ENCODE measurements at regions not wholly inside any gene's neighbourhood (a gene's known extent, or its start where the extent isn't known, plus 50 kb on each side); places are given as distances from the start of the nearest gene placed in this dataset.

GRCh38 chr10:93215312-93215711 is 141.6 kb downstream of the CYP26A1 start:
- H3K4me3 ChIP-seq: no peak overlapping the region
- no peak overlapping the region for H3K27ac ChIP-seq
- no peaks in the 10 kb centered on the region for H3K36me3 ChIP-seq
- no peaks in the 10 kb centered on the region for H3K9me3 ChIP-seq
- no peaks in the 10 kb centered on the region for H3K4me1 ChIP-seq
- intact Hi-C loops (cut with DNase I): no loop called here
- no peaks in the 10 kb centered on the region for H3K27me3 ChIP-seq (ENCODE audit: low read depth)
- ATAC-seq (no peak), DNase-seq (no peak)
- TF ChIP-seq, protein P1, sequence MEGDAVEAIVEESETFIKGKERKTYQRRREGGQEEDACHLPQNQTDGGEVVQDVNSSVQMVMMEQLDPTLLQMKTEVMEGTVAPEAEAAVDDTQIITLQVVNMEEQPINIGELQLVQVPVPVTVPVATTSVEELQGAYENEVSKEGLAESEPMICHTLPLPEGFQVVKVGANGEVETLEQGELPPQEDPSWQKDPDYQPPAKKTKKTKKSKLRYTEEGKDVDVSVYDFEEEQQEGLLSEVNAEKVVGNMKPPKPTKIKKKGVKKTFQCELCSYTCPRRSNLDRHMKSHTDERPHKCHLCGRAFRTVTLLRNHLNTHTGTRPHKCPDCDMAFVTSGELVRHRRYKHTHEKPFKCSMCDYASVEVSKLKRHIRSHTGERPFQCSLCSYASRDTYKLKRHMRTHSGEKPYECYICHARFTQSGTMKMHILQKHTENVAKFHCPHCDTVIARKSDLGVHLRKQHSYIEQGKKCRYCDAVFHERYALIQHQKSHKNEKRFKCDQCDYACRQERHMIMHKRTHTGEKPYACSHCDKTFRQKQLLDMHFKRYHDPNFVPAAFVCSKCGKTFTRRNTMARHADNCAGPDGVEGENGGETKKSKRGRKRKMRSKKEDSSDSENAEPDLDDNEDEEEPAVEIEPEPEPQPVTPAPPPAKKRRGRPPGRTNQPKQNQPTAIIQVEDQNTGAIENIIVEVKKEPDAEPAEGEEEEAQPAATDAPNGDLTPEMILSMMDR (IDR thresholded peaks at IDR 0.05): no peak

GRCh38 chr10:93216341-93216985 is 142.8 kb downstream of the CYP26A1 start:
- Histone ChIP-seq H3K27ac (no peak overlapping the region), H3K36me3 (no peaks in the 10 kb centered on the region), H3K27me3 (ENCODE audit: low read depth) (no peaks in the 10 kb centered on the region), H3K9me3 (no peaks in the 10 kb centered on the region), H3K4me1 (no peaks in the 10 kb centered on the region), H3K4me3 (no peak overlapping the region)
- ATAC-seq (no peak), DNase-seq (no peak)
- intact Hi-C loops (cut with DNase I): no loop called here
- TF ChIP-seq, protein P1 (IDR thresholded peaks at IDR 0.05): no peak

DNA sequence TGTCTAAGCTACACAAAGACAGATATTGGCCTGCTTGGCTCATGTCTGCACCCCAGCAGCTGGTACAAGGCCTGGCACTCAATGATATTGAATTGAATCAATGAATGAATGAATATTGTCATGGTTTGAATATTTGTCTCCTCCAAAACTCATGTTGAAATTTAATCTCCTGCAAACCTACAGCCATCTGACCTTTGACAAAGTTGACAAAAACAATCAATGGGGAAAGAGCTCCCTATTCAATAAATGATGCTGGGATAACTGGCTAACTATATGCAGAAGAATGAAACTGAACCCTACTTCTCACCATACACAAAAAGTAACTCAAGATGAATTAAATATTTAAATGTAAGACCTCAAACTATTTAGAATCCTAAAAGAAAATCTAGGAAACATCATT is 144.7 kb downstream of the CYP26A1 start:
- H3K4me1 ChIP-seq: no peaks in the 10 kb centered on the region
- ATAC-seq (no peak), DNase-seq (no peak)
- H3K36me3 ChIP-seq: no peaks in the 10 kb centered on the region
- no peaks in the 10 kb centered on the region for H3K9me3 ChIP-seq
- H3K27ac ChIP-seq: no peak overlapping the region
- no peaks in the 10 kb centered on the region for H3K27me3 ChIP-seq (ENCODE audit: low read depth)
- no peak overlapping the region for H3K4me3 ChIP-seq
- intact Hi-C loops (cut with DNase I): no loop called here
- TF ChIP-seq, protein P1 (IDR thresholded peaks at IDR 0.05): no peak

DNA sequence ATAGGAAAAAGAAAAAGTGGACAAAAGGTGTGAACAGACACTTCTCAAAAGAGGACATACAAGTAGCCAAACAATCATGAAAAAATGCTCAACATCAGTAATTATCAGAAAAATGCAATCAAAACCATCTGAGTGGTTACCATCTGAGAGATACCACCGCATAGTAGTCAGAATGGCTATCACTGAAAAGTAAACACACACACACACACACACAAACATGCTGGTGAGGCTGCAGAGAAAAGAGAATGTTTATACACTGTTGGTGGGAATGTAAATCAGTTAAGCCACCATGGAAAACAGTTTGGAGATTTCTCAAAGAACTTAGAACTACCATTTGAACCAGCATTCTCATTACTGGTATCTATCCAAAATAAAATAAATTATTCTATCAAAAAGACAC is 145.7 kb downstream of the CYP26A1 start:
- no peaks in the 10 kb centered on the region for H3K36me3 ChIP-seq
- H3K27ac ChIP-seq: no peak overlapping the region
- H3K27me3 ChIP-seq (ENCODE audit: low read depth): no peaks in the 10 kb centered on the region
- TF ChIP-seq, protein P1 (IDR thresholded peaks at IDR 0.05): no peak
- intact Hi-C loops (cut with DNase I): no loop called here
- no peak overlapping the region for H3K4me3 ChIP-seq
- H3K9me3 ChIP-seq: no peaks in the 10 kb centered on the region
- no peak for DNase-seq
- ATAC-seq: no peak
- H3K4me1 ChIP-seq: no peaks in the 10 kb centered on the region

DNA sequence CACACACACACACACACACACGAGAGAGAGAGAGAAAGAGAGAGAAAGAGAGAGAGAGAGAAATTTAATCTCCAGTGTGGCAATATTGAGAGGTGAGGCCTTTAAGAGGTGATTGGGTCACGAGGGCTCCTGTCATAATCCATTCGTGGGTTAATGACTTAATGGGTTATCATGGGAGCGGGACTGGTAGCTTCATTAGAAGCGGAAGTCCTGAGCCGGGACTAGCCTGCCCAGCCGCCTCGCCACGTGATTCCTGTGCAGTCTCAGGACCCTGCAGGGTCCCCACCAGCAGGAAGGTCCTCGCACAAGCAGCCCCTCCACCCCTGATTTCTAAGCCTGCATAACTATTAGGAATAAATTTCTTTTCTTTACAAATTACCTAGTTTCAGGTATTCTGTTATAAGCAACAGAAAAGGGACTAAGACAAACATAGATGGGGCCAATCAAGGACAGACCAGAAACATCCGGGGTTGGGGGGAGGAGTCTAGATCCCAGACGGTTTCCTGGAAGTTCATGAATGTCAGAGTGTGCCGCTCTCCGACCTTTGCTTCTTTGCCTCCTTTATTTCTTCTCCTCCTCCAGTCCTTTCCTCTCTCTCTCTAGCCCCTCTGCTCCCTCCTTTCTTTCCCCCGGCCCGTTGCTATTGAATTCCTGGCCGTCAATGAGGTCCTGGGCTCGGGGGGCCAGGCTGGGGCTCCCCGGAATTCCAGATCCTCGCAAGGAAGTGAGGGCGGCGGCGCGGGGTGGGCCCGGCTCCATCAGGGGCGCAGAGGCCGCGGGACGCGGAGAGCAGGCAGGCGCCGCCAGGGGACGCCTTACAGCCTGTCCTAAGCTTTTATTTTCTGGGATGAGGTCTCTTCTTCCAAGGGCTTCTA is 146.8 kb downstream of the CYP26A1 start:
- DNase-seq (no peak), ATAC-seq (peak in 1 of 2 donors; percentile 35)
- TF ChIP-seq, protein P1 (IDR thresholded peaks at IDR 0.05): no peak
- Histone ChIP-seq H3K27ac (no peak overlapping the region), H3K4me1 (no peaks in the 10 kb centered on the region), H3K4me3 (no peak overlapping the region), H3K9me3 (no peaks in the 10 kb centered on the region), H3K36me3 (no peaks in the 10 kb centered on the region), H3K27me3 (ENCODE audit: low read depth) (no peaks in the 10 kb centered on the region)
- intact Hi-C loops (cut with DNase I): no loop called here

Data from lower lobe of right lung (tissue), 2 donors.